ENCODE measurements at regions not wholly inside any gene's neighbourhood (a gene's known extent, or its start where the extent isn't known, plus 50 kb on each side); places are given as distances from the start of the nearest gene placed in this dataset.
"Not testable (repeated sequence)": the region's sequence is repeated elsewhere in the genome, so short reads cannot be mapped to it uniquely, and the experiment has no call there.

DNA sequence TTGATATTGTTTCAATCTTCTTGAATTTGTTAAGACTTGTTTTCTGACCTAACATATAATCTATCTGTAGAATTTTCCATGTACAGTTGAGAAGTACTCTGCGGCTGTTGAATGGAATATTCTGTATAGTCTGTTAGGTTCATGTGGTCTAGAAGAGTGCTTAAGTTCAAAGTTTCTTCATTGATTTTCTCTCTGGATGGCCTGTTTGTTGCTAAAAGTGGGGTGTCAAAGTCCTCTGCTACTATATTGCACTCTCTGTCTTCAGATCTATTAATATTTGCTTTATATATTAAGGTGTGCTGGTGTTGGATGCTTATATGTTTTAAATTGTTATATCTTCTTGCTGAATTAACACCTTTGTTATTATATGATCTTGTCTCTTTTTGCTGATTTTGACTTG lies 290.9 kb upstream of the STXBP6 start:
- DNase-seq (ENCODE audit: low read depth): no peak
- H3K4me3 ChIP-seq (ENCODE audit: low read depth, low read length): no peak overlapping the region
- TF ChIP-seq, protein P1, sequence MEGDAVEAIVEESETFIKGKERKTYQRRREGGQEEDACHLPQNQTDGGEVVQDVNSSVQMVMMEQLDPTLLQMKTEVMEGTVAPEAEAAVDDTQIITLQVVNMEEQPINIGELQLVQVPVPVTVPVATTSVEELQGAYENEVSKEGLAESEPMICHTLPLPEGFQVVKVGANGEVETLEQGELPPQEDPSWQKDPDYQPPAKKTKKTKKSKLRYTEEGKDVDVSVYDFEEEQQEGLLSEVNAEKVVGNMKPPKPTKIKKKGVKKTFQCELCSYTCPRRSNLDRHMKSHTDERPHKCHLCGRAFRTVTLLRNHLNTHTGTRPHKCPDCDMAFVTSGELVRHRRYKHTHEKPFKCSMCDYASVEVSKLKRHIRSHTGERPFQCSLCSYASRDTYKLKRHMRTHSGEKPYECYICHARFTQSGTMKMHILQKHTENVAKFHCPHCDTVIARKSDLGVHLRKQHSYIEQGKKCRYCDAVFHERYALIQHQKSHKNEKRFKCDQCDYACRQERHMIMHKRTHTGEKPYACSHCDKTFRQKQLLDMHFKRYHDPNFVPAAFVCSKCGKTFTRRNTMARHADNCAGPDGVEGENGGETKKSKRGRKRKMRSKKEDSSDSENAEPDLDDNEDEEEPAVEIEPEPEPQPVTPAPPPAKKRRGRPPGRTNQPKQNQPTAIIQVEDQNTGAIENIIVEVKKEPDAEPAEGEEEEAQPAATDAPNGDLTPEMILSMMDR (IDR thresholded peaks at IDR 0.05; ENCODE audit: insufficient read depth, low read length): no peak

DNA sequence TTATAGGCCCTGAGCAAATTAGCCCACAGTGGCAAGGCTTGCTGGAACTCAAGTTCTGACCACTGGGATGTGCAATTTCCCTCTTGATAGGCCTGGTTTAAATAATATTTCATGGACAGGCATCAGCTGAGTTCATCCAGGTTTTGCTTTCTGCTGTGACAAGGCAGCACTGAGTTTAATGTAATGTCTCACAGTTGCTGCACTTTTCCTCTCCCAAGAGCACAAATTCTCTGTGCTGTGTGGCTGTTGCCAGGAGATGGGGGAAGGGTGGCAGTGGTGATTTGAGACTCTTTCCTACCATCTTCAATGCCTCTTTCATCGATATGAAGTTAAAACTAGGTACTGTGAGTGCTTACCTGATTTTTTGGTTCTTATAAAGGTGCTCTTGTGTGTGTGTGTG lies 272.8 kb upstream of the STXBP6 start:
- TF ChIP-seq, protein P1 (IDR thresholded peaks at IDR 0.05; ENCODE audit: insufficient read depth, low read length): no peak
- no peak overlapping the region for H3K4me3 ChIP-seq (ENCODE audit: low read depth, low read length)
- no peak for DNase-seq (ENCODE audit: low read depth)

DNA sequence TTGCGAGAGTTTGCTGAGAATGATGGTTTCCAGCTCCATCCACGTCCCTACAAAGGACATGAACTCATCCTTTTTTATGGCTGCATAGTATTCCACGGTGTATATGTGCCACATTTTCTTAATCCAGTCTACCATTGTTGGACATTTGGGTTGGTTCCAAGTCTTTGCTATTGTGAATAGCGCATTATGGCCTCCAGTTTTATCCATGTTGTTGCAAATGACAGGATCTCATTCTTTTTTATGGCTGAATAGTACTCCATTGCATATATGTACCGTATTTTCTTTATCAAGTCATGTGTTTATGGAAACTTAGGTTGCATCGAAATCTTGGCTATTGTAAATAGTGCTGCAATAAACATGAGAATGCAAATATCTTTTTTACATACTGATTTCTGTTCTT lies 266.1 kb upstream of the STXBP6 start:
- DNase-seq (ENCODE audit: low read depth); H3K4me3 ChIP-seq (ENCODE audit: low read depth, low read length): not testable (repeated sequence)

DNA sequence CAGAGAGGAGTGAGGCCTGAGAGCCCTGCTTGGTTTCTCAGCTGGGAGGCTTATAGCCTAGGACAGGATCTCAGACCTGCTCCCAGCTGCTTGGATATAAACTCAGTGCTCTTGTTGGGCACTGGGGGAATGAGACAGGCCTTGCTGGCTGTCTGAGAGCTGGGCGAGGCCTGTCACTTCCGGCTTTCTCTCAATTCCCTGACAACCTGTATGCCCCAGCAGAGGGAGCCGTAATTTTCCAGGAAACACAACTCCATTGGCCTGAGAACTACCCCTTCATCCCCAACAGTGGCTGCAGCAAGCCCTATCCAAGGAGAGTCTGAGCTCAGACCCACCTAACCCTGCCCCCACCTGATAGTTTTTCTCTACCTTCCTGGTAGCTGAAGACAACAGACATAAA lies 258.3 kb upstream of the STXBP6 start:
- no peak for DNase-seq (ENCODE audit: low read depth)
- TF ChIP-seq, protein P1 (IDR thresholded peaks at IDR 0.05; ENCODE audit: insufficient read depth, low read length): no peak

DNA sequence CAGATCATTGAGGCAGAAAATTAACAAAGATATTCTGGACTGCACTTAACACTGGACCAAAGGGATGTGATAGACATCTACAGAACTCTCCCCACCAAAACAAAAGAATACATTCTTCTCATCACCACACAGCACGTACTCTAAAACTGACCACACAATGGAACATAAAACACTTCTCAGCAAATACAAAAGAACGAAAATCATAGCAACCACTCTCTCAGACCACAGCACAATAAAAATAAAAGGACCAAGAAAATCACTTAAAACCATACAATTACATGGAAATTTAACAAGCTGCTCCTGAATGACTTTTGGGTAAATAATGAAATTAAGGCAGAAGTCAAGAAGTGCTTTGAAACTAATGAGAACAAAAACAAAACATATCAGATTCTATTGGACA lies 254.0 kb upstream of the STXBP6 start:
- TF ChIP-seq, protein P1 (IDR thresholded peaks at IDR 0.05; ENCODE audit: insufficient read depth, low read length): no peak
- no peak overlapping the region for H3K4me3 ChIP-seq (ENCODE audit: low read depth, low read length)
- DNase-seq (ENCODE audit: low read depth): no peak

More for the DNA sequence above, 258.3 kb upstream of the STXBP6 start:
- no peak overlapping the region for H3K4me3 ChIP-seq (ENCODE audit: low read depth, low read length)

DNA sequence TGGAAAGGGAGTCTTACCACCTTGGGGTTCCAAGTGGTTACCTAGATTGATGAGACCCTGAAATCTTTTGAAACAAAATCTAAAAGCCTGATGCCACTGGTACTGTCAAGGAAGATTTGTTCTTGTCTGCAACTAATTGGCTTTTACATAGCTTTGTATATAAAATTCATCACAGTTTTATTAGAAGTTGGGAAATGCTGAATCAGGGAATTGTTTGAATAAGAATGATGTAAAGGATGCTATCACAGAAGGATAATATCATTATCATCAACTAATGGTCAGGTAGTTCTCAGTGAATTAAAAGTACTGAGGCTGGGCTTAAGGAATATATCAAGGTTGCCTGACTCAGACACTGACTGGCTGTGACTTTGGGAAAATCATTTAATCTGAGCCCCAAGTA lies 248.3 kb upstream of the STXBP6 start:
- TF ChIP-seq, protein P1 (IDR thresholded peaks at IDR 0.05; ENCODE audit: insufficient read depth, low read length): no peak
- H3K4me3 ChIP-seq (ENCODE audit: low read depth, low read length): no peak overlapping the region
- DNase-seq (ENCODE audit: low read depth): no peak

DNA sequence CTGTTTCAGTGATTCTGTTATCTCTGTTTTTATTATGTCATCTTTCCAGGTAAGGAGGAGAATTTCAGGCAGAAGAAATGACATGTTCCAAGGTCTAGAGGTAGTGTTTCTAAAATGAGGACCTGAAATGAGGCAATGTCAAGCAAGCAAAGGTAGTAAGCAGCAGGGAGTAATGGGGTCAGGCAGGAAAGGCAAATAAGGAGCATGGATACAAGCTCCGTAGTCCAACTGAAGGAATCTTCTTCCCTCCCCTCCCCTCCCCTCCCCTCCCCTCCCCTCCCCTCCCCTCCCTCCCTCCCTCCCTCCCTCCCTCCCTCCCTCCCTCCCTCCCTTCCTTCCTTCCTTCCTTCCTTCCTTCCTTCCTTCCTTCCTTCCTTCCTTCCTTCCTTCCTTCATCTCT lies 240.2 kb upstream of the STXBP6 start:
- DNase-seq (ENCODE audit: low read depth); H3K4me3 ChIP-seq (ENCODE audit: low read depth, low read length): not testable (repeated sequence)

DNA sequence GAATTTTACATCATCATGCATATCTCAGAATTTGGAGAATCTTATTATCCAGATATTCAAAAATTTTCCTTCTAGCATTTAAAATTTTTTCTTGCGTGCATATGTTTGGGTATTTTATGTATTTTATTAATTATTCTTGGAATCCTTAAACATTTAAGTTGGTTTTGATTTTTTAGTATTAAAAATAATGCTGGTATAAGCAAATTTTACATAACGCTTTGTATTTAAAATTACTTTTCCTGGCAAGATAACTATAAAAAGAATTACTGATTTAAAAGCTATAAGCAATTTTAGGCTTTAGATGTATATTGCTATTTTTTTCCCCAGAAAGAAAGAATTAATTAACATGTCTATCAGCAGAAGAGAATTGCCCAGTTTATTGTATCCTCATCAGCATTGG lies 224.6 kb upstream of the STXBP6 start:
- no peak overlapping the region for H3K4me3 ChIP-seq (ENCODE audit: low read depth, low read length)
- TF ChIP-seq, protein P1 (IDR thresholded peaks at IDR 0.05; ENCODE audit: insufficient read depth, low read length): no peak
- no peak for DNase-seq (ENCODE audit: low read depth)

Data from fibroblast of the aortic adventitia (primary cell).